ENCODE measurements at regions not wholly inside any gene's neighbourhood (a gene's known extent, or its start where the extent isn't known, plus 50 kb on each side); places are given as distances from the start of the nearest gene placed in this dataset.

GRCh38 chr4:115171220-115171619 lies 57.8 kb upstream of the NDST4 start:
- TF ChIP-seq CTCF (IDR thresholded peaks at IDR 0.05) (no peak), ZFX (IDR thresholded peaks at IDR 0.05; ENCODE audit: borderline replicate concordance) (no peak)

Data from 22Rv1 (cell line).